GM12875 (cell line): ENCODE measurements at regions not wholly inside any gene's neighbourhood (a gene's known extent, or its start where the extent isn't known, plus 50 kb on each side); places are given as distances from the start of the nearest gene placed in this dataset.

ENCODE experiments used
- H3K4me3 ChIP-seq: one replicate; pipeline ENCODE4 v1.5.1; 2011; ENCODE audit warnings: low read depth, low read length, control low read depth
- TF ChIP-seq, protein P1 (sequence below): IDR thresholded peaks from 2 replicates; pipeline ENCODE4 v1.5.1; 2011; ENCODE audit warnings: low read depth, mild to moderate bottlenecking, control low read depth, inconsistent platforms, low read length, moderate library complexity, borderline replicate concordance; ENCODE audit not compliant: insufficient read depth

- H3K4me3 ChIP-seq: no peak overlapping the region
- TF ChIP-seq, protein P1, sequence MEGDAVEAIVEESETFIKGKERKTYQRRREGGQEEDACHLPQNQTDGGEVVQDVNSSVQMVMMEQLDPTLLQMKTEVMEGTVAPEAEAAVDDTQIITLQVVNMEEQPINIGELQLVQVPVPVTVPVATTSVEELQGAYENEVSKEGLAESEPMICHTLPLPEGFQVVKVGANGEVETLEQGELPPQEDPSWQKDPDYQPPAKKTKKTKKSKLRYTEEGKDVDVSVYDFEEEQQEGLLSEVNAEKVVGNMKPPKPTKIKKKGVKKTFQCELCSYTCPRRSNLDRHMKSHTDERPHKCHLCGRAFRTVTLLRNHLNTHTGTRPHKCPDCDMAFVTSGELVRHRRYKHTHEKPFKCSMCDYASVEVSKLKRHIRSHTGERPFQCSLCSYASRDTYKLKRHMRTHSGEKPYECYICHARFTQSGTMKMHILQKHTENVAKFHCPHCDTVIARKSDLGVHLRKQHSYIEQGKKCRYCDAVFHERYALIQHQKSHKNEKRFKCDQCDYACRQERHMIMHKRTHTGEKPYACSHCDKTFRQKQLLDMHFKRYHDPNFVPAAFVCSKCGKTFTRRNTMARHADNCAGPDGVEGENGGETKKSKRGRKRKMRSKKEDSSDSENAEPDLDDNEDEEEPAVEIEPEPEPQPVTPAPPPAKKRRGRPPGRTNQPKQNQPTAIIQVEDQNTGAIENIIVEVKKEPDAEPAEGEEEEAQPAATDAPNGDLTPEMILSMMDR: no peak
Observed at GRCh38 chr3:117790235-117790987, 1080.8 kb downstream of the TUSC7 start.

- H3K4me3 ChIP-seq: no peak overlapping the region
- TF ChIP-seq, protein P1: no peak
Observed at GRCh38 chr3:117793622-117794265, 1084.2 kb downstream of the TUSC7 start.

GRCh38 chr3:117798221-117798620, 1088.6 kb downstream of the TUSC7 start:
- TF ChIP-seq, protein P1: no peak
- no peak overlapping the region for H3K4me3 ChIP-seq

GRCh38 chr3:117798687-117799386, 1089.3 kb downstream of the TUSC7 start:
- TF ChIP-seq, protein P1: no peak

DNA sequence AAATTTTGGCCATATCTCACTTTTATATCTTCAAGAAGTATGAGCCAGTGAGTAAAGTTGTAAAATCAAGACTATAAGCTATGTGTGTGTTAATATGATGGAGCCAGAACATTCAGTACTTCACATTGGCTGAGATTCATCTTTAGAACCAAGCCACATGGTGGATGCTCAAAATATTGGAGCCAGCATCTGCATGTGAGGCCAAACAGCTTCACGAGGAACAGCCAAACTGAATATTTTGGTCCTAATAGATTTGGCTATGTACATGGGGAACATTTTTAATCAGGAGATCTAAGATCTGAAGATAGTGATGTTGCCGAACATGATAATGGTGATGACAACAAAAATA, 1089.8 kb downstream of the TUSC7 start:
- TF ChIP-seq, protein P1: no peak
- no peak overlapping the region for H3K4me3 ChIP-seq

More at GRCh38 chr3:117798687-117799386, 1089.3 kb downstream of the TUSC7 start:
- no peak overlapping the region for H3K4me3 ChIP-seq

DNA sequence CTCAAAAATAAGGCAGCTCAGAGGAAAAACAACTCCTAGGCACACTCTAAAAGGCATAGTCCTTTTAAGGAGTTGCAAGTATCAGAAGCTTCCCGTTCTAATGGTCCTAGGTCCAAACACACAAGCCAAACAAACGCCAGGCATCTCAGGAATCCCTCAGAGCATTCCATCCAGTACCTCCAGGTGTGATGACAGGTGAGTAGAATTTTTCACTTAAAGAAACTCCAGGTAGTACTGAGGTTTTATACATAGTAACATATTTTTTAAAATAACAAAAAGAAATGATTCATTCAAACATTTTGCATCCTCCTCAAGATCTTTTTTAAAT, 1092.3 kb downstream of the TUSC7 start:
- TF ChIP-seq, protein P1: no peak
- H3K4me3 ChIP-seq: no peak overlapping the region
